ENCODE measurements at regions not wholly inside any gene's neighbourhood (a gene's known extent, or its start where the extent isn't known, plus 50 kb on each side); places are given as distances from the start of the nearest gene placed in this dataset.

- H3K4me2 ChIP-seq (ENCODE audit: control insufficient read depth, extremely low read depth, insufficient read depth, low read depth, low read length), result no peak overlapping the region
- peaks cover 6% of the 10 kb centered on the region for H3K27me3 ChIP-seq (ENCODE audit: control insufficient read depth, extremely low read depth, insufficient read depth, low read length)
- no peak overlapping the region for H2AFZ ChIP-seq (ENCODE audit: control insufficient read depth, low read length)
- H3K9ac ChIP-seq (ENCODE audit: control insufficient read depth, extremely low read depth, insufficient read depth, low read length), result no peak overlapping the region
- dilution Hi-C loops (cut with MboI; ENCODE audit: extremely low pct_ligation_motif_present, low sequenced_read_pairs), result no loop called here
- no peak overlapping the region for H3K27ac ChIP-seq (ENCODE audit: control insufficient read depth, insufficient read depth, low read length)
- no peak overlapping the region for H3K4me3 ChIP-seq (ENCODE audit: control insufficient read depth in 2 of 3, extremely low read depth in 1 of 3, insufficient read depth in 2 of 3, low read depth in 1 of 3, low read length in 3 of 3)
- FAIRE-seq (no peak), DNase-seq (ENCODE audit: low read depth, low spot score) (no peak)
- no peaks in the 10 kb centered on the region for H3K9me3 ChIP-seq (ENCODE audit: control insufficient read depth, low read depth, low read length)
- no peaks in the 10 kb centered on the region for H3K9me1 ChIP-seq (ENCODE audit: control insufficient read depth, extremely low read depth, insufficient read depth, low read length)
- H3K36me3 ChIP-seq (ENCODE audit: control insufficient read depth in 2 of 2, extremely low read depth in 1 of 2, insufficient read depth in 2 of 2, low read length in 2 of 2), result no peaks in the 10 kb centered on the region
- no peak for TF ChIP-seq EZH2 (IDR thresholded peaks at IDR 0.05; ENCODE audit: low read length)
- no peak for TF ChIP-seq CTCF (optimal IDR thresholded peaks at IDR 0.05 in 1 of 3, IDR thresholded peaks at IDR 0.05 in 1 of 3, conservative IDR thresholded peaks at IDR 0.05 in 1 of 3; ENCODE audit: extremely low read depth in 1 of 3, insufficient read depth in 2 of 3, low read length in 3 of 3)
- no peaks in the 10 kb centered on the region for H3K4me1 ChIP-seq (ENCODE audit: control insufficient read depth, extremely low read depth, insufficient read depth, low read length)
- no peaks in the 10 kb centered on the region for H4K20me1 ChIP-seq (ENCODE audit: control insufficient read depth, extremely low read depth, insufficient read depth, low read length)
- H3K79me2 ChIP-seq (ENCODE audit: control insufficient read depth, insufficient read depth, low read length), result no peaks in the 10 kb centered on the region
These were observed 161.1 kb upstream of the CHST15 start for GRCh38 chr10:124254490-124254889.

- FAIRE-seq (no peak), DNase-seq (ENCODE audit: low read depth, low spot score) (no peak)
- no peak for TF ChIP-seq EZH2 (IDR thresholded peaks at IDR 0.05; ENCODE audit: low read length)
- TF ChIP-seq CTCF (optimal IDR thresholded peaks at IDR 0.05 in 1 of 3, IDR thresholded peaks at IDR 0.05 in 1 of 3, conservative IDR thresholded peaks at IDR 0.05 in 1 of 3; ENCODE audit: extremely low read depth in 1 of 3, insufficient read depth in 2 of 3, low read length in 3 of 3), result no peak
- Histone ChIP-seq H3K9ac (ENCODE audit: control insufficient read depth, extremely low read depth, insufficient read depth, low read length) (no peak overlapping the region), H3K9me3 (ENCODE audit: control insufficient read depth, low read depth, low read length) (no peaks in the 10 kb centered on the region), H3K4me3 (ENCODE audit: control insufficient read depth in 2 of 3, extremely low read depth in 1 of 3, insufficient read depth in 2 of 3, low read depth in 1 of 3, low read length in 3 of 3) (no peak overlapping the region), H4K20me1 (ENCODE audit: control insufficient read depth, extremely low read depth, insufficient read depth, low read length) (no peaks in the 10 kb centered on the region), H3K9me1 (ENCODE audit: control insufficient read depth, extremely low read depth, insufficient read depth, low read length) (no peaks in the 10 kb centered on the region), H3K27ac (ENCODE audit: control insufficient read depth, insufficient read depth, low read length) (no peak overlapping the region), H3K4me1 (ENCODE audit: control insufficient read depth, extremely low read depth, insufficient read depth, low read length) (no peaks in the 10 kb centered on the region), H2AFZ (ENCODE audit: control insufficient read depth, low read length) (no peak overlapping the region), H3K4me2 (ENCODE audit: control insufficient read depth, extremely low read depth, insufficient read depth, low read depth, low read length) (no peak overlapping the region), H3K79me2 (ENCODE audit: control insufficient read depth, insufficient read depth, low read length) (no peaks in the 10 kb centered on the region), H3K27me3 (ENCODE audit: control insufficient read depth, extremely low read depth, insufficient read depth, low read length) (peaks cover 6% of the 10 kb centered on the region), H3K36me3 (ENCODE audit: control insufficient read depth in 2 of 2, extremely low read depth in 1 of 2, insufficient read depth in 2 of 2, low read length in 2 of 2) (no peaks in the 10 kb centered on the region)
- dilution Hi-C loops (cut with MboI; ENCODE audit: extremely low pct_ligation_motif_present, low sequenced_read_pairs), result no loop called here
These were observed 159.6 kb upstream of the CHST15 start for GRCh38 chr10:124253006-124253405.
